ENCODE measurements at regions not wholly inside any gene's neighbourhood (a gene's known extent, or its start where the extent isn't known, plus 50 kb on each side); places are given as distances from the start of the nearest gene placed in this dataset.

DNA sequence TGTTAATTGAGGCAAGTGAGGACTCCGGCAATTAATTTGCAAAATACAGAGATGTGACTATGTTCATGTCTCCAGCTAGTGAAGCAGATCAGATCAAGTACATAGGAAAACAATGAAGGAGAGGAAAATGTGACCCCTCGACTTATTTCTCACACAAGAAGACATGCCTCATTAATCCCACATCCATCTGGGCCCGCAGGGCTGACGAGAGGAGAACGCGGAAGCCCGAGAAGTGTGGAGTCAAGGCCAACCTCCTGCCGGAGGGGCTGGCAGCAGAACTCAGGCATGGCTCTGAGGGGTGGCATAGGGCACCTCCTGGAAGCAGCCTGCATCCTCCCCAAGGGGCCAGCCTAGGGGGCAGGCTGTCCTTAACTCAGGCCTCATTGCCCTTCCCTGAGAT, 54.4 kb downstream of the ZNF503 start:
- TF ChIP-seq, protein P1, sequence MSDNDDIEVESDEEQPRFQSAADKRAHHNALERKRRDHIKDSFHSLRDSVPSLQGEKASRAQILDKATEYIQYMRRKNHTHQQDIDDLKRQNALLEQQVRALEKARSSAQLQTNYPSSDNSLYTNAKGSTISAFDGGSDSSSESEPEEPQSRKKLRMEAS (IDR thresholded peaks at IDR 0.05), result no peak
- TF ChIP-seq RNF2 (IDR thresholded peaks at IDR 0.05; ENCODE audit: borderline replicate concordance, low read depth) (no peak), NR3C1 (IDR thresholded peaks at IDR 0.05) (no peak), HEYL (CRISPR knock-in tag; IDR thresholded peaks at IDR 0.05) (no peak), FOSL2 (IDR thresholded peaks at IDR 0.05) (no peak), FOSL2 (CRISPR knock-in tag; IDR thresholded peaks at IDR 0.05) (no peak), ZFP36 (IDR thresholded peaks at IDR 0.05; ENCODE audit: borderline replicate concordance, partially characterized antibody) (no peak), TFCP2L1 (CRISPR knock-in tag; IDR thresholded peaks at IDR 0.05) (no peak), NPAS2 (CRISPR knock-in tag; IDR thresholded peaks at IDR 0.05; ENCODE audit: borderline replicate concordance) (no peak), EP300 (IDR thresholded peaks at IDR 0.05) (no peak), SMC3 (IDR thresholded peaks at IDR 0.05) (no peak), KDM1A (IDR thresholded peaks at IDR 0.05; ENCODE audit: low read depth) (no peak), RFX5 (IDR thresholded peaks at IDR 0.05) (no peak)
- TF ChIP-seq, protein P2, sequence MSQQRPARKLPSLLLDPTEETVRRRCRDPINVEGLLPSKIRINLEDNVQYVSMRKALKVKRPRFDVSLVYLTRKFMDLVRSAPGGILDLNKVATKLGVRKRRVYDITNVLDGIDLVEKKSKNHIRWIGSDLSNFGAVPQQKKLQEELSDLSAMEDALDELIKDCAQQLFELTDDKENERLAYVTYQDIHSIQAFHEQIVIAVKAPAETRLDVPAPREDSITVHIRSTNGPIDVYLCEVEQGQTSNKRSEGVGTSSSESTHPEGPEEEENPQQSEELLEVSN (IDR thresholded peaks at IDR 0.05; ENCODE audit: borderline replicate concordance, low read depth), result no peak
- TF ChIP-seq, protein P3, sequence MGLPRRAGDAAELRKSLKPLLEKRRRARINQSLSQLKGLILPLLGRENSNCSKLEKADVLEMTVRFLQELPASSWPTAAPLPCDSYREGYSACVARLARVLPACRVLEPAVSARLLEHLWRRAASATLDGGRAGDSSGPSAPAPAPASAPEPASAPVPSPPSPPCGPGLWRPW (IDR thresholded peaks at IDR 0.05), result no peak
- TF ChIP-seq, protein P4, sequence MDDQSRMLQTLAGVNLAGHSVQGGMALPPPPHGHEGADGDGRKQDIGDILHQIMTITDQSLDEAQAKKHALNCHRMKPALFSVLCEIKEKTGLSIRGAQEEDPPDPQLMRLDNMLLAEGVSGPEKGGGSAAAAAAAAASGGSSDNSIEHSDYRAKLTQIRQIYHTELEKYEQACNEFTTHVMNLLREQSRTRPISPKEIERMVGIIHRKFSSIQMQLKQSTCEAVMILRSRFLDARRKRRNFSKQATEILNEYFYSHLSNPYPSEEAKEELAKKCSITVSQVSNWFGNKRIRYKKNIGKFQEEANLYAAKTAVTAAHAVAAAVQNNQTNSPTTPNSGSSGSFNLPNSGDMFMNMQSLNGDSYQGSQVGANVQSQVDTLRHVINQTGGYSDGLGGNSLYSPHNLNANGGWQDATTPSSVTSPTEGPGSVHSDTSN (IDR thresholded peaks at IDR 0.05), result no peak
- TF ChIP-seq, protein P5, sequence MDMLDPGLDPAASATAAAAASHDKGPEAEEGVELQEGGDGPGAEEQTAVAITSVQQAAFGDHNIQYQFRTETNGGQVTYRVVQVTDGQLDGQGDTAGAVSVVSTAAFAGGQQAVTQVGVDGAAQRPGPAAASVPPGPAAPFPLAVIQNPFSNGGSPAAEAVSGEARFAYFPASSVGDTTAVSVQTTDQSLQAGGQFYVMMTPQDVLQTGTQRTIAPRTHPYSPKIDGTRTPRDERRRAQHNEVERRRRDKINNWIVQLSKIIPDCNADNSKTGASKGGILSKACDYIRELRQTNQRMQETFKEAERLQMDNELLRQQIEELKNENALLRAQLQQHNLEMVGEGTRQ (IDR thresholded peaks at IDR 0.05), result no peak
- Histone ChIP-seq H3K27ac (no peak overlapping the region), H3K4me3 (no peak overlapping the region), H3K4me2 (no peak overlapping the region), H3K4me1 (0 out of 3 replicates have a peak, but pooled peaks cover 6% of the 10 kb centered on the region), H3K9me3 (peaks cover 12% of the 10 kb centered on the region; the same call in 1 of the 3 replicates)
- WGBS (ENCODE audit: missing lambda C conversion rate), result 61% methylated on average over 8 of the region's 8 CpGs
- DNase-seq (ENCODE audit: low read depth in 1 of 2, low spot score in 1 of 2) (no peak), FAIRE-seq (no peak), ATAC-seq (no peak)
- CTCF ChIA-PET, result interaction anchor here (1.1 kb wide), 1 partner anchor 48 kb away, joined by 3 read pairs; no protein-coding TSS in a partner anchor
- POLR2A ChIA-PET, result no interaction called here

DNA sequence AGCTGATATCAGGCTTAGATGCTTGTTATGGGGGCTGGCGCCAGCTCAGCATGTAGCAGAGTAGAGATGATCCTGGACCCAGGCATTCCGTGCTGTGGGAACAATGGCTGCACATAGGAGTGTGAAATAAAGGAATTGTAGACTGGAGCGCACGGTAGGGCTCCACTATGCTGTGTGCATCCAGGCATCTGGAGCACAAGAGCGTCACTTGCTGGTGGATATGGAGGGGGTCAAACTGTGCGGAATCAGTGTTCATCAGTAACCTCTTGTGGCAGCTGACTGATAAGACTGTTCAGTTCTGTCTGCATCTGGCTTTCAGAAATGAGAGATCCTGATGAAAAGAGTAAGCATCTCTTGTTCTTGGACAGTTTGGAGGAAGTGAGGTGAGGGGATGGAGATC, 55.8 kb downstream of the ZNF503 start:
- FAIRE-seq (no peak), DNase-seq (ENCODE audit: low read depth in 1 of 2, low spot score in 1 of 2) (no peak), ATAC-seq (no peak; a peak in 1 of 6 replicates)
- Histone ChIP-seq H3K9me3 (peaks cover 12% of the 10 kb centered on the region; the same call in 1 of the 3 replicates), H3K4me1 (0 out of 3 replicates have a peak, but pooled peaks cover 4% of the 10 kb centered on the region), H3K4me3 (no peak overlapping the region), H3K4me2 (no peak overlapping the region), H3K27ac (no peak overlapping the region)
- ChIA-PET CTCF (interaction anchor here (1.2 kb wide), 1 partner anchor 106 kb away, joined by 3 read pairs; no protein-coding TSS in a partner anchor), POLR2A (no interaction called here)
- no peak for TF ChIP-seq POLR2A (IDR thresholded peaks at IDR 0.05; ENCODE audit: low read length)
- TF ChIP-seq TFCP2L1 (CRISPR knock-in tag; IDR thresholded peaks at IDR 0.05), result no peak
- no peak for TF ChIP-seq POLR2AphosphoS2 (conservative IDR thresholded peaks at IDR 0.05; ENCODE audit: low read length)
- no peak for TF ChIP-seq KDM5A (IDR thresholded peaks at IDR 0.05)
- 80% methylated on average over 6 of the region's 6 CpGs for WGBS (ENCODE audit: missing lambda C conversion rate)

DNA sequence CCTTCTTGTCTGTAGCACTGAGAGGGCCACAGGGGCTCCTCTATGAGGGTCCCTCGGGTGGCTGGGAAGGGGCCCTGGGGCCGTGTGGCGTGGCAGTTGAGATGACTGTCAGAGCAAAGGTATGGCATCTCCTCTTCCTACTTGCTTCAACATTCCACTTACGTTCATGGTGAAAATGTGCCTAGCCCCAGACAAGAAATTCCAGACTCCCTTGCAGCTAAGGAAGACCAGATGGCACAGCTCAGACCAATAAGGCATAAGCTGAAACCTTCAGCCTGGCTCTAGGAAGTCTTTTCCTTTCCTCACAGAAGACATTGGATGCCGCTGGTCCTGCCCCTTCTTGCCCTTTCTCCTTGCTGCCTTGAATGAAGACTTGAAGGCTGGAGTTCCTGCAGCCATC, 57.4 kb downstream of the ZNF503 start:
- peaks cover 12% of the 10 kb centered on the region; the same call in 1 of the 3 replicates for H3K9me3 ChIP-seq
- ChIA-PET POLR2A (no interaction called here), CTCF (interaction anchor here (0.8 to 1.8 kb wide), 2 partner anchors 49 to 51 kb away, joined by 3 to 5 read pairs; no protein-coding TSS in a partner anchor)
- ATAC-seq (no peak), FAIRE-seq (no peak), DNase-seq (ENCODE audit: low read depth in 1 of 2, low spot score in 1 of 2) (no peak)
- WGBS (ENCODE audit: missing lambda C conversion rate), result 11% methylated on average over 5 of the region's 5 CpGs
- no peaks in the 10 kb centered on the region for H3K4me1 ChIP-seq
- no peak overlapping the region for H3K4me2 ChIP-seq
- no peak overlapping the region for H3K27ac ChIP-seq
- no peak overlapping the region for H3K4me3 ChIP-seq
- TF ChIP-seq HEYL (CRISPR knock-in tag; IDR thresholded peaks at IDR 0.05) (no peak), MYC (IDR thresholded peaks at IDR 0.05; ENCODE audit: borderline replicate concordance, low read length) (no peak), MAFK (IDR thresholded peaks at IDR 0.05; ENCODE audit: partially characterized antibody) (no peak), PHF8 (IDR thresholded peaks at IDR 0.05; ENCODE audit: borderline replicate concordance, low read depth) (no peak), ZC3H11A (IDR thresholded peaks at IDR 0.05) (no peak)
- TF ChIP-seq, protein P6, sequence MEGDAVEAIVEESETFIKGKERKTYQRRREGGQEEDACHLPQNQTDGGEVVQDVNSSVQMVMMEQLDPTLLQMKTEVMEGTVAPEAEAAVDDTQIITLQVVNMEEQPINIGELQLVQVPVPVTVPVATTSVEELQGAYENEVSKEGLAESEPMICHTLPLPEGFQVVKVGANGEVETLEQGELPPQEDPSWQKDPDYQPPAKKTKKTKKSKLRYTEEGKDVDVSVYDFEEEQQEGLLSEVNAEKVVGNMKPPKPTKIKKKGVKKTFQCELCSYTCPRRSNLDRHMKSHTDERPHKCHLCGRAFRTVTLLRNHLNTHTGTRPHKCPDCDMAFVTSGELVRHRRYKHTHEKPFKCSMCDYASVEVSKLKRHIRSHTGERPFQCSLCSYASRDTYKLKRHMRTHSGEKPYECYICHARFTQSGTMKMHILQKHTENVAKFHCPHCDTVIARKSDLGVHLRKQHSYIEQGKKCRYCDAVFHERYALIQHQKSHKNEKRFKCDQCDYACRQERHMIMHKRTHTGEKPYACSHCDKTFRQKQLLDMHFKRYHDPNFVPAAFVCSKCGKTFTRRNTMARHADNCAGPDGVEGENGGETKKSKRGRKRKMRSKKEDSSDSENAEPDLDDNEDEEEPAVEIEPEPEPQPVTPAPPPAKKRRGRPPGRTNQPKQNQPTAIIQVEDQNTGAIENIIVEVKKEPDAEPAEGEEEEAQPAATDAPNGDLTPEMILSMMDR (IDR thresholded peaks at IDR 0.05), result no peak
- TF ChIP-seq, protein P7, sequence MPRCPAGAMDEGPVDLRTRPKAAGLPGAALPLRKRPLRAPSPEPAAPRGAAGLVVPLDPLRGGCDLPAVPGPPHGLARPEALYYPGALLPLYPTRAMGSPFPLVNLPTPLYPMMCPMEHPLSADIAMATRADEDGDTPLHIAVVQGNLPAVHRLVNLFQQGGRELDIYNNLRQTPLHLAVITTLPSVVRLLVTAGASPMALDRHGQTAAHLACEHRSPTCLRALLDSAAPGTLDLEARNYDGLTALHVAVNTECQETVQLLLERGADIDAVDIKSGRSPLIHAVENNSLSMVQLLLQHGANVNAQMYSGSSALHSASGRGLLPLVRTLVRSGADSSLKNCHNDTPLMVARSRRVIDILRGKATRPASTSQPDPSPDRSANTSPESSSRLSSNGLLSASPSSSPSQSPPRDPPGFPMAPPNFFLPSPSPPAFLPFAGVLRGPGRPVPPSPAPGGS (IDR thresholded peaks at IDR 0.05), result no peak

Data from A549 (cell line).